Erythroblast (primary cell): ENCODE measurements at regions not wholly inside any gene's neighbourhood (a gene's known extent, or its start where the extent isn't known, plus 50 kb on each side); places are given as distances from the start of the nearest gene placed in this dataset.
A peak's percentile ranks its signal among the peaks of the same experiment; 100 is the strongest.
"Not testable (repeated sequence)": the region's sequence is repeated elsewhere in the genome, so short reads cannot be mapped to it uniquely, and the experiment has no call there.

Source experiments
- DNase-seq, 2 experiments: peaks; one replicate each; lab custom pipeline; 2025; lab: John Stamatoyannopoulos, UW
- GATA1 ChIP-seq: IDR thresholded peaks from 2 replicates; pipeline ENCODE4 v1.6.1; 2011; ENCODE audit warnings: low read depth, mild to moderate bottlenecking, control low read depth, low read length, moderate library complexity
- POLR2A ChIP-seq: IDR thresholded peaks from 2 replicates; pipeline ENCODE4 v1.6.1; 2011; ENCODE audit warnings: mild to moderate bottlenecking, low read length

DNA sequence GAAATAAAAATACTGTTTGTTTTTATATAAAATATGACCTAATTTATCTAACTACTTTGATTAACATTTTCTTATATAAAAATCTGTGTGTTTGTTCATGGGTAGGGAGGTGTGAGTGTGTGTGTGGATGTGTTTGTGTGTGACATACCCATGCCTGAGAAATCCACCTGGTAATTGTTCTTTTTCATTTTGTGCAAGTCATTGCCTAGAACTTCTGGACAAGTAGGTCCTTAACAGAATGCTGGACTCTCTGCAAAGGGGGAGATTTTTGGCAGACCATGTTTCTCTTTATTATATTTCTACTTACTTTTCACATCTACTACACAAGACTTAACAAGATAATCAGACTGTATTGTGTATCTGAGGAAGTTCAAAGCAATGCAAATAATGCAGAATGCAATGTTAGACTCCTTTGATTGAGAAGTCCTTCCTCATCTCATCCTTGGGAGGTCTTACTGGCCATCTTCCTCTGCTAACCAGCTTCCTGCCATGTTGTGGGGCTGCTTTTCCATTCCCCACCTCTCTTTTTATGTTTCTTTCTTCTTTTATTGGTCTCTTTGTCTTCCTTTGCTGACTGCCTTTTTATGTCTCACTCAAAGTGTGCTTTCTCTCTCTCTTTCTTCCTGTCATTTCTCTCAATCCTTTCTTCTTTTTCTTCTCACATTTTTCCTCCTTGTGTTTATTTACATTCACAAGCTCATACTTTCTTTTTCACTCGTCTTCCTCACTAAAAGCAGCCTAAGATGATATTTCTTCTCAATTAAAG, 1017.0 kb upstream of the CNTN5 start:
- no peak for DNase-seq
- TF ChIP-seq GATA1 (no peak), POLR2A (no peak)

DNA sequence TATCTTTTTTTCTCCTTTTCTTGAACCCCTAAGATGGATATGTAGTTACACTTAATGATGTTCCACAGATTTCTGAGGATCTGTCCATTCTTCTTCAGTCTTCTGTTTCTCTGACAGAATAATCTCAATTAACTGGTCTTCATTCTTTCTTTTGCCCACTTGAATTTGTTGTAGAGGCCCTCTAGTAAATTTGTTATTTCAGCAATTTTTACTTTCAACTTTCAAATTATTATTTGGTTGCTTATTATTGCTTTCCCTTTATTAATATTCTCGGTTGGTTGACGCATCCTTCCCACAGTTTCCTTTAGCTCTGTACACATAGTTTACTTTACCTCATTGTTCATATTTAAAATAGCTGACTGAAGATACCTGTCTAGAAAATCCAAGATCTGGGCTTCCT, 1013.7 kb upstream of the CNTN5 start:
- TF ChIP-seq GATA1 (no peak), POLR2A (no peak)
- no peak for DNase-seq

- no peak for DNase-seq
- TF ChIP-seq POLR2A = no peak
- no peak for TF ChIP-seq GATA1
These were observed 993.1 kb upstream of the CNTN5 start for GRCh38 chr11:98027652-98028051.

GRCh38 chr11:98029832-98030231, 990.9 kb upstream of the CNTN5 start:
- no peak for TF ChIP-seq GATA1
- TF ChIP-seq POLR2A = no peak
- DNase-seq = no peak

DNA sequence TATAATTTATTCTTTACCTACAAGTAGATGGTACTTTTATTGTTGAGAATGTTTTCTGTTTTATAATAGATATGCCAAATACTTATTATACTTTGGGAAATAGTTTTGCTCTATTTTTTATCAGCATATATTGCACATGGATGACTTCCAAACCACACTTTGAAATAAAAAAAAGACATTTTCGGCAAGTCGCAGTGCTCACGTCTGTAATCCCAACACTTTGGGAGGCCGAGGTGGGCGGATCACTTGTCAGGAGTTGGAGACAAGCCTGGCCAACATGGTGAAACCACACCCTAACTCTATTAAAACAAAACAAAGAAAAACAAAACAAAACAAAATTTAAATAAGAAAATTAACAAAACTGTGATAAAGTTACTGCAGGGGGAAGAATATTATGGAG, 983.9 kb upstream of the CNTN5 start:
- DNase-seq = no peak
- TF ChIP-seq POLR2A = no peak
- no peak for TF ChIP-seq GATA1

DNA sequence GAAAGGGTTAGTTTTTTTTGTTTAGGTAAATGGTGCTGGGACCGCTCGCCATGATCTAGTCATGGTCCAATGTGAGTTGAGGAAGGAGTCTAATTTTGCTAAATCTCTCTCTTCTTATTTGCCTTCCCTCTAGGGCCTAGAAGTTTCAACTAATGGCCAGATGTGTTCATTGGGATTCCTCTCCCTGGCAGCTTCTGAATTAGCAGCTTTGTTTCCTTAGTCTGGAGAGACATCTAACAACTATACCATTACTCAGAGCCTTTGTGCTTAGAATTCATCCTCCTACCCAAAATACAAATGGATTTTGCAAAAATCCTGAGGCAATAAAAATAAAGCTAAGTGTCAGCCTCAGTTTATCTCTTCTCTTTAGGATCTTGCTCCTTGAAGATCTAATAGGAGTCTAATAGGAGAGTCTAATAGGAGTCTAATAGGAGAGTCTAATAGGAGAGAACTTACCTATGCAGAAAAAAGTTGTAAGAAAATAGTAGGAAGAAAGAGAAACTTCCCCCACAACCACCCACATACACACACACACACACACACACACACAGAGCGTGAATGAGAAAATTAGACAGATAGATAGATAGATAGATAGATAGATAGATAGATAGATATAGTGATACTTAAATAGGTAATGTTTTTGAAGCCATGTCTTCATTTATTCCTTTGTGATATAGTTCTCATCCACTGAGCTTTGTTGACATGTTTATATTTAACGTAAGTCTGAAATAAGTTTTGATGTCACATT, 980.5 kb upstream of the CNTN5 start:
- TF ChIP-seq GATA1 (no peak), POLR2A (no peak)
- no peak for DNase-seq

GRCh38 chr11:98047647-98048046, 973.1 kb upstream of the CNTN5 start:
- TF ChIP-seq GATA1 = no peak
- no peak for TF ChIP-seq POLR2A
- DNase-seq = no peak

- no peak for TF ChIP-seq GATA1
- TF ChIP-seq POLR2A = no peak
- no peak for DNase-seq
These were observed 966.9 kb upstream of the CNTN5 start for GRCh38 chr11:98053851-98054250.

DNA sequence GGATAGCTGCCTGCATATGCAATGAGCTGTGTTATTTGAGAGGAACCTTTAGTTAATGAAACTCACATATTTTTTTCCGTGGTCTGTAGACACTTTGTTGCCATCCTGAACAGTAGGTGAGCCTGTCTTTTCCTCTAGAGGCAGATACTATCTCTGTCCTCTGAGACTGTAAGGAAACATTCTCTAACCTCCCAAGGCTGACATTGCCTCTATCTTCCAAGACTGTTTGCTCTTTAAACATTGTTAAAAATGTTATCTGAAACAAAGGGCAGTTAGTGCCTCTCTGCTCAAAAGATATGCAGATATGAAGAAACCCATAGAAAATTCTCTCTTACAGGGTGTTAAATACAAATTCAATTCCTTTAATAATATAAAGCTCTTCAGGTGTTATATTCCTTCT, 963.8 kb upstream of the CNTN5 start:
- TF ChIP-seq GATA1 (no peak), POLR2A (no peak)
- peak; percentile 34 to 74 for DNase-seq

DNA sequence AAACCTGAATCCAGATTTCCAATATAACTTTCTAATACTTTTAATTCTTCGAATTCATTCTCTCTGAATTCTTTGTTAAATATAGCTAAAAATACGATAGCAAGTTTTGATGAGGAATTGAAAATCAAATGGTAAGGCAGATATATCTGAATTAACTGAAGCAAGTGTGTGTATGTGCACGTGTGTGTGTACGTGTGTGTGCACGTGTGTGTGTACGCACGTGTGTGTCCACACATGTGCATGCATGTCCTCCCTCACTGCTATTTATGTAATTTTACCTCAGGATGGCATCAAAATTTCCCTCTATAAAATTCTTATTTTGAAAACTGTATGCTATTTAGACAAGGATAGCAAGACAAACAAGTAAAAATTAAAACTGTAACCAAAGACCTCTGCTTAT, 961.3 kb upstream of the CNTN5 start:
- TF ChIP-seq GATA1 = no peak
- TF ChIP-seq POLR2A = no peak
- no peak for DNase-seq

- TF ChIP-seq GATA1 = no peak
- DNase-seq = no peak
These were observed 960.0 kb upstream of the CNTN5 start for GRCh38 chr11:98060759-98061158.

GRCh38 chr11:98061858-98062257, 958.9 kb upstream of the CNTN5 start:
- TF ChIP-seq GATA1 = no peak
- DNase-seq = no peak

GRCh38 chr11:98062714-98063113, 958.0 kb upstream of the CNTN5 start:
- TF ChIP-seq POLR2A (no peak), GATA1 (no peak)
- DNase-seq = no peak

DNA sequence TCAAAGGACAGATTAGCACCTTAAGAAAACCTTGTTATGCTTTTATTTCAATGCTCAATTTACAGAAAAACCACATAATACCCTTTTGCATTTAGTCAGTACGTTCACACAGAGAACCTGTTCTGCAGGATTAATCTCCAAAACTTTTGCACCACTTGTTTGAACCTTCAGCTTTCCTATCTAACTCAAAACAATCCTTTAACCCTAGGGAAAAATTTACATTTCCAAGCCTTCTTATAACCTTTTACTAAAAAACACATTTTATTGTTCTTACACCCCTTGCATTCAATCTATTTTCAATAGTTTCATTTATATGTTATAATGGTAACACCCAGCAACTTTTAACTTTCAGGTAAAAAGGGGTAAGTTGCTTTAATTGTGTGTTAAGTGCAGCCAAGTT, 952.5 kb upstream of the CNTN5 start:
- DNase-seq = no peak
- TF ChIP-seq POLR2A (no peak), GATA1 (no peak)

DNA sequence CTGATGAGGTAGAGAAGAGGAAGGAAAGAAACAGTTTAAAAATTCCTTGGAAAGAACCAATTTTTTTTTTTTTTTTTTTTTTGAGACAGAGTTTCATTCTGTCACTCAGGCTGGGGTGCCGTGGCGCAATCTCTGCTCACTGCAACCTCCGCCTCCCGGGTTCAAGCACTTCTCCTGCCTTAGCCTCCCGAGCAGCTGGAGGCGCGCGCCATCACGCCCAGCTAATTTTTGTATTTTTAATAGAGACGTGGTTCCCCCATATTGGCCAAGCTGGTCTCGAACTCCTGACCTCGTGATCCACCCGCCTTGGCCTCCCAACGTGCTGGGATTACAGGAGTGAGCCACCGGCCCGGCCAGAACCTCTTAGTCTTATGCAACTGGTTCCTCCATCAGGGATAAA, 951.6 kb upstream of the CNTN5 start:
- not testable (repeated sequence) for DNase-seq

- TF ChIP-seq POLR2A (no peak), GATA1 (no peak)
- DNase-seq = no peak
These were observed 950.9 kb upstream of the CNTN5 start for GRCh38 chr11:98069861-98070260.
